Fibroblast of lung (primary cell): ENCODE measurements at regions not wholly inside any gene's neighbourhood (a gene's known extent, or its start where the extent isn't known, plus 50 kb on each side); places are given as distances from the start of the nearest gene placed in this dataset.

Experiments
- EZH2 ChIP-seq: IDR thresholded peaks from 2 replicates; pipeline ENCODE4 v1.5.1; 2012; ENCODE audit warnings: low read length, control low read depth, mild to moderate bottlenecking; ENCODE audit errors: missing control alignments
- TF ChIP-seq, protein P1 (sequence below), 2 donors: IDR thresholded peaks in 1 of 2; conservative IDR thresholded peaks in 1 of 2; 1 replicate in 1 of 2; 2 replicates in 1 of 2; pipeline ENCODE4 v1.5.1; 2011 to 2012; ENCODE audit warnings: low read length in 2 of 2, control low read depth in 1 of 2, inconsistent platforms in 1 of 2, low read depth in 1 of 2, mild to moderate bottlenecking in 1 of 2

- TF ChIP-seq, protein P1, sequence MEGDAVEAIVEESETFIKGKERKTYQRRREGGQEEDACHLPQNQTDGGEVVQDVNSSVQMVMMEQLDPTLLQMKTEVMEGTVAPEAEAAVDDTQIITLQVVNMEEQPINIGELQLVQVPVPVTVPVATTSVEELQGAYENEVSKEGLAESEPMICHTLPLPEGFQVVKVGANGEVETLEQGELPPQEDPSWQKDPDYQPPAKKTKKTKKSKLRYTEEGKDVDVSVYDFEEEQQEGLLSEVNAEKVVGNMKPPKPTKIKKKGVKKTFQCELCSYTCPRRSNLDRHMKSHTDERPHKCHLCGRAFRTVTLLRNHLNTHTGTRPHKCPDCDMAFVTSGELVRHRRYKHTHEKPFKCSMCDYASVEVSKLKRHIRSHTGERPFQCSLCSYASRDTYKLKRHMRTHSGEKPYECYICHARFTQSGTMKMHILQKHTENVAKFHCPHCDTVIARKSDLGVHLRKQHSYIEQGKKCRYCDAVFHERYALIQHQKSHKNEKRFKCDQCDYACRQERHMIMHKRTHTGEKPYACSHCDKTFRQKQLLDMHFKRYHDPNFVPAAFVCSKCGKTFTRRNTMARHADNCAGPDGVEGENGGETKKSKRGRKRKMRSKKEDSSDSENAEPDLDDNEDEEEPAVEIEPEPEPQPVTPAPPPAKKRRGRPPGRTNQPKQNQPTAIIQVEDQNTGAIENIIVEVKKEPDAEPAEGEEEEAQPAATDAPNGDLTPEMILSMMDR (conservative IDR thresholded peaks at IDR 0.05 in 1 of 2, IDR thresholded peaks at IDR 0.05 in 1 of 2; ENCODE audit: low read depth in 1 of 2, low read length in 2 of 2): no peak
- no peak for TF ChIP-seq EZH2
Measured at GRCh38 chr3:168604767-168605166, 509.0 kb upstream of the GOLIM4 start.
